GM23338 (cell line): ENCODE measurements at regions not wholly inside any gene's neighbourhood (a gene's known extent, or its start where the extent isn't known, plus 50 kb on each side); places are given as distances from the start of the nearest gene placed in this dataset.

Source experiments
- CREB1 ChIP-seq: fragments of 250-450 bp; sonication (Bioruptor Pico); IDR thresholded peaks from 2 replicates; pipeline ENCODE4 v1.5.0; 2020; ENCODE audit warnings: low read depth, mild to moderate bottlenecking, moderate library complexity
- EZH2 ChIP-seq: fragments of 200-600 bp; sonication (generic); IDR thresholded peaks from one replicate; pipeline ENCODE4 v1.8.0; 2017; ENCODE audit warnings: antibody characterized with exemption, mild to moderate bottlenecking, low read depth; ENCODE audit not compliant: unreplicated experiment
- JUNB ChIP-seq: IDR thresholded peaks from one replicate; pipeline ENCODE4 v1.6.1; 2016; ENCODE audit warnings: antibody characterized with exemption; ENCODE audit not compliant: unreplicated experiment
- ZNF114 ChIP-seq: fragments of 250-450 bp; sonication (Bioruptor Pico); IDR thresholded peaks from 2 replicates; pipeline ENCODE4 v1.5.0; 2020; ENCODE audit warnings: mild to moderate bottlenecking, moderate library complexity
- TF ChIP-seq, protein P1 (sequence below): fragments of 250-450 bp; sonication (Bioruptor Pico); IDR thresholded peaks from 2 replicates; pipeline ENCODE4 v1.5.0; 2020; ENCODE audit warnings: mild to moderate bottlenecking, moderate library complexity
- TF ChIP-seq, protein P2 (sequence below): IDR thresholded peaks from one replicate; pipeline ENCODE4 v1.6.1; 2018; ENCODE audit warnings: antibody characterized with exemption; ENCODE audit not compliant: unreplicated experiment
- TF ChIP-seq, protein P3 (sequence below): IDR thresholded peaks from 2 replicates; pipeline ENCODE4 v1.6.1; 2016; ENCODE audit warnings: antibody characterized with exemption

DNA sequence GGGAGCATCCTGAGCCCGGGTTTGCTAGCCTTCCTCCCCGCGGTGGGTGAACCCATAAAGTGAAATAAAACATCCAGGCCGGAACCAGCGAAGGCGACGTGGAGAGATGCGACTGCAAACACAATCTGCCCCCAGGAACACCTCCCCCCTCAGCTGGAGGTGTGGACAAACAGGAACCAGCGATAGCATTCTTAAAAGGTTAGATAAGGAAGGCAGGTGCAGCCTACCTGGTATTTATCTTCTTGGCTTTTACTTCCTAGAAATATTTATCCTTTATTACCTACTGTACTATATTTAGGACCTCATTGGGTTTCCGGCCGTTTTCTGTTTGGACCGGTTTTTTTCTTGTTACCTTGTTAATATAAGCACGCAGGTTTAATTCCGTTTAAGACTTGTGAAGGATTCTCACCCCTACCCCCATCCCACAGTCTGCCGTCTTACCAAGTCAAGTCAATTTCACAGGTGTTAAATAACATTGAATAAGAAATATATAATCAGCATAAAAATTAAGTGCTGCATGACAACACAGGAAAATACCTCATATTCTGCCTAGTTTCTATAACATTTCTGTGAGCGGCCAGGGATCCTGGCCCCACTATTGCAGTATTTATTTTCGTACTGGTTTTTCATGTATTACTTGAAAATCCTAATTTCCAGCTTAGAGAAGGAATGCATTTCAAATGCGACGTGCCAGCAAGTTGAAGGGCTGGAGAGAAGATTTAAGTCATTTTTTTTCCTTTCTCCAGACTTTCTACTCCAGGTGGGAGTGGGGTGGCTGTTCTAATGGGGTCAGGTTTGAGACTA lies 224.0 kb upstream of the ID2 start (continued):
- TF ChIP-seq, protein P1, sequence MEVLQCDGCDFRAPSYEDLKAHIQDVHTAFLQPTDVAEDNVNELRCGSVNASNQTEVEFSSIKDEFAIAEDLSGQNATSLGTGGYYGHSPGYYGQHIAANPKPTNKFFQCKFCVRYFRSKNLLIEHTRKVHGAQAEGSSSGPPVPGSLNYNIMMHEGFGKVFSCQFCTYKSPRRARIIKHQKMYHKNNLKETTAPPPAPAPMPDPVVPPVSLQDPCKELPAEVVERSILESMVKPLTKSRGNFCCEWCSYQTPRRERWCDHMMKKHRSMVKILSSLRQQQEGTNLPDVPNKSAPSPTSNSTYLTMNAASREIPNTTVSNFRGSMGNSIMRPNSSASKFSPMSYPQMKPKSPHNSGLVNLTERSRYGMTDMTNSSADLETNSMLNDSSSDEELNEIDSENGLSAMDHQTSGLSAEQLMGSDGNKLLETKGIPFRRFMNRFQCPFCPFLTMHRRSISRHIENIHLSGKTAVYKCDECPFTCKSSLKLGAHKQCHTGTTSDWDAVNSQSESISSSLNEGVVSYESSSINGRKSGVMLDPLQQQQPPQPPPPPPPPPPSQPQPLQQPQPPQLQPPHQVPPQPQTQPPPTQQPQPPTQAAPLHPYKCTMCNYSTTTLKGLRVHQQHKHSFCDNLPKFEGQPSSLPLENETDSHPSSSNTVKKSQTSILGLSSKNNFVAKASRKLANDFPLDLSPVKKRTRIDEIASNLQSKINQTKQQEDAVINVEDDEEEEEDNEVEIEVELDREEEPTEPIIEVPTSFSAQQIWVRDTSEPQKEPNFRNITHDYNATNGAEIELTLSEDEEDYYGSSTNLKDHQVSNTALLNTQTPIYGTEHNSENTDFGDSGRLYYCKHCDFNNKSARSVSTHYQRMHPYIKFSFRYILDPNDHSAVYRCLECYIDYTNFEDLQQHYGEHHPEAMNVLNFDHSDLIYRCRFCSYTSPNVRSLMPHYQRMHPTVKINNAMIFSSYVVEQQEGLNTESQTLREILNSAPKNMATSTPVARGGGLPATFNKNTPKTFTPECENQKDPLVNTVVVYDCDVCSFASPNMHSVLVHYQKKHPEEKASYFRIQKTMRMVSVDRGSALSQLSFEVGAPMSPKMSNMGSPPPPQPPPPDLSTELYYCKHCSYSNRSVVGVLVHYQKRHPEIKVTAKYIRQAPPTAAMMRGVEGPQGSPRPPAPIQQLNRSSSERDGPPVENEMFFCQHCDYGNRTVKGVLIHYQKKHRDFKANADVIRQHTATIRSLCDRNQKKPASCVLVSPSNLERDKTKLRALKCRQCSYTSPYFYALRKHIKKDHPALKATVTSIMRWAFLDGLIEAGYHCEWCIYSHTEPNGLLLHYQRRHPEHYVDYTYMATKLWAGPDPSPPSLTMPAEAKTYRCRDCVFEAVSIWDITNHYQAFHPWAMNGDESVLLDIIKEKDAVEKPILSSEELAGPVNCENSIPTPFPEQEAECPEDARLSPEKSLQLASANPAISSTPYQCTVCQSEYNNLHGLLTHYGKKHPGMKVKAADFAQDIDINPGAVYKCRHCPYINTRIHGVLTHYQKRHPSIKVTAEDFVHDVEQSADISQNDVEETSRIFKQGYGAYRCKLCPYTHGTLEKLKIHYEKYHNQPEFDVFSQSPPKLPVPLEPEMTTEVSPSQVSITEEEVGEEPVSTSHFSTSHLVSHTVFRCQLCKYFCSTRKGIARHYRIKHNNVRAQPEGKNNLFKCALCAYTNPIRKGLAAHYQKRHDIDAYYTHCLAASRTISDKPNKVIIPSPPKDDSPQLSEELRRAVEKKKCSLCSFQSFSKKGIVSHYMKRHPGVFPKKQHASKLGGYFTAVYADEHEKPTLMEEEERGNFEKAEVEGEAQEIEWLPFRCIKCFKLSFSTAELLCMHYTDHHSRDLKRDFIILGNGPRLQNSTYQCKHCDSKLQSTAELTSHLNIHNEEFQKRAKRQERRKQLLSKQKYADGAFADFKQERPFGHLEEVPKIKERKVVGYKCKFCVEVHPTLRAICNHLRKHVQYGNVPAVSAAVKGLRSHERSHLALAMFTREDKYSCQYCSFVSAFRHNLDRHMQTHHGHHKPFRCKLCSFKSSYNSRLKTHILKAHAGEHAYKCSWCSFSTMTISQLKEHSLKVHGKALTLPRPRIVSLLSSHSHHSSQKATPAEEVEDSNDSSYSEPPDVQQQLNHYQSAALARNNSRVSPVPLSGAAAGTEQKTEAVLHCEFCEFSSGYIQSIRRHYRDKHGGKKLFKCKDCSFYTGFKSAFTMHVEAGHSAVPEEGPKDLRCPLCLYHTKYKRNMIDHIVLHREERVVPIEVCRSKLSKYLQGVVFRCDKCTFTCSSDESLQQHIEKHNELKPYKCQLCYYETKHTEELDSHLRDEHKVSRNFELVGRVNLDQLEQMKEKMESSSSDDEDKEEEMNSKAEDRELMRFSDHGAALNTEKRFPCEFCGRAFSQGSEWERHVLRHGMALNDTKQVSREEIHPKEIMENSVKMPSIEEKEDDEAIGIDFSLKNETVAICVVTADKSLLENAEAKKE (CRISPR knock-in tag), result no peak
- no peak for TF ChIP-seq ZNF114
- no peak for TF ChIP-seq EZH2
- TF ChIP-seq, protein P2, sequence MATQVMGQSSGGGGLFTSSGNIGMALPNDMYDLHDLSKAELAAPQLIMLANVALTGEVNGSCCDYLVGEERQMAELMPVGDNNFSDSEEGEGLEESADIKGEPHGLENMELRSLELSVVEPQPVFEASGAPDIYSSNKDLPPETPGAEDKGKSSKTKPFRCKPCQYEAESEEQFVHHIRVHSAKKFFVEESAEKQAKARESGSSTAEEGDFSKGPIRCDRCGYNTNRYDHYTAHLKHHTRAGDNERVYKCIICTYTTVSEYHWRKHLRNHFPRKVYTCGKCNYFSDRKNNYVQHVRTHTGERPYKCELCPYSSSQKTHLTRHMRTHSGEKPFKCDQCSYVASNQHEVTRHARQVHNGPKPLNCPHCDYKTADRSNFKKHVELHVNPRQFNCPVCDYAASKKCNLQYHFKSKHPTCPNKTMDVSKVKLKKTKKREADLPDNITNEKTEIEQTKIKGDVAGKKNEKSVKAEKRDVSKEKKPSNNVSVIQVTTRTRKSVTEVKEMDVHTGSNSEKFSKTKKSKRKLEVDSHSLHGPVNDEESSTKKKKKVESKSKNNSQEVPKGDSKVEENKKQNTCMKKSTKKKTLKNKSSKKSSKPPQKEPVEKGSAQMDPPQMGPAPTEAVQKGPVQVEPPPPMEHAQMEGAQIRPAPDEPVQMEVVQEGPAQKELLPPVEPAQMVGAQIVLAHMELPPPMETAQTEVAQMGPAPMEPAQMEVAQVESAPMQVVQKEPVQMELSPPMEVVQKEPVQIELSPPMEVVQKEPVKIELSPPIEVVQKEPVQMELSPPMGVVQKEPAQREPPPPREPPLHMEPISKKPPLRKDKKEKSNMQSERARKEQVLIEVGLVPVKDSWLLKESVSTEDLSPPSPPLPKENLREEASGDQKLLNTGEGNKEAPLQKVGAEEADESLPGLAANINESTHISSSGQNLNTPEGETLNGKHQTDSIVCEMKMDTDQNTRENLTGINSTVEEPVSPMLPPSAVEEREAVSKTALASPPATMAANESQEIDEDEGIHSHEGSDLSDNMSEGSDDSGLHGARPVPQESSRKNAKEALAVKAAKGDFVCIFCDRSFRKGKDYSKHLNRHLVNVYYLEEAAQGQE, result no peak
- no peak for TF ChIP-seq CREB1 (CRISPR knock-in tag)
- TF ChIP-seq, protein P3, sequence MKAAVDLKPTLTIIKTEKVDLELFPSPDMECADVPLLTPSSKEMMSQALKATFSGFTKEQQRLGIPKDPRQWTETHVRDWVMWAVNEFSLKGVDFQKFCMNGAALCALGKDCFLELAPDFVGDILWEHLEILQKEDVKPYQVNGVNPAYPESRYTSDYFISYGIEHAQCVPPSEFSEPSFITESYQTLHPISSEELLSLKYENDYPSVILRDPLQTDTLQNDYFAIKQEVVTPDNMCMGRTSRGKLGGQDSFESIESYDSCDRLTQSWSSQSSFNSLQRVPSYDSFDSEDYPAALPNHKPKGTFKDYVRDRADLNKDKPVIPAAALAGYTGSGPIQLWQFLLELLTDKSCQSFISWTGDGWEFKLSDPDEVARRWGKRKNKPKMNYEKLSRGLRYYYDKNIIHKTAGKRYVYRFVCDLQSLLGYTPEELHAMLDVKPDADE, result no peak
- TF ChIP-seq JUNB, result no peak
